HEK293 (cell line): ENCODE measurements at regions not wholly inside any gene's neighbourhood (a gene's known extent, or its start where the extent isn't known, plus 50 kb on each side); places are given as distances from the start of the nearest gene placed in this dataset.

Experiments
- CTCF ChIA-PET: fragments of 350-600 bp; formaldehyde crosslinking; extraction: SDS; loops from one replicate; lab custom pipeline; 2021; ENCODE audit warnings: antibody characterized with exemption; lab: Yijun Ruan, JAX
- POLR2A ChIA-PET: fragments of 300-600 bp; formaldehyde crosslinking; extraction: SDS; loops from one replicate; lab custom pipeline; 2020; ENCODE audit warnings: antibody characterized with exemption, inconsistent platforms; lab: Yijun Ruan, JAX
- H3K27ac ChIP-seq: fragments of 200-500 bp; sonication (Bioruptor generic); 2 replicates; pipeline ENCODE4 v1.5.1; 2014; ENCODE audit warnings: low read depth, low read length, control low read depth, inconsistent platforms; ENCODE audit errors: extremely low read depth
- H3K36me3 ChIP-seq, 2 experiments: fragments of 200-500 bp in 1 of 2; sonication (Bioruptor generic) in 1 of 2; 1 replicate in 1 of 2; 2 replicates in 1 of 2; pipeline ENCODE4 v1.5.1; 2014 to 2017; ENCODE audit warnings: inconsistent platforms in 2 of 2, low read length in 2 of 2; ENCODE audit not compliant: control insufficient read depth in 2 of 2, insufficient read depth in 1 of 2
- H3K4me1 ChIP-seq: fragments of 200-500 bp; sonication (Bioruptor generic); 2 replicates; pipeline ENCODE4 v1.5.1; 2014; ENCODE audit warnings: mild to moderate bottlenecking, low read length, inconsistent platforms; ENCODE audit not compliant: control insufficient read depth, insufficient read depth
- H3K4me3 ChIP-seq: 2 replicates; pipeline ENCODE4 v1.5.1; 2011; ENCODE audit warnings: low read depth, mild to moderate bottlenecking, control low read depth, low read length, moderate library complexity
- H3K9me3 ChIP-seq: fragments of 200-500 bp; sonication (Bioruptor generic); 2 replicates; pipeline ENCODE4 v1.5.1; 2014; ENCODE audit warnings: low read depth, low read length, inconsistent platforms; ENCODE audit not compliant: control insufficient read depth, insufficient read depth
- ATF2 ChIP-seq: fragments of 450-650 bp; formaldehyde crosslinking; IDR thresholded peaks from 2 replicates; pipeline ENCODE4 v1.5.1; 2016; ENCODE audit warnings: missing biosample characterization, missing genetic modification characterization, low read depth
- GLI2 ChIP-seq: fragments of 450-650 bp; formaldehyde crosslinking; IDR thresholded peaks from 2 replicates; pipeline ENCODE4; 2017; ENCODE audit warnings: missing biosample characterization, missing genetic modification characterization, low read depth, borderline replicate concordance
- KLF1 ChIP-seq: fragments of 450-650 bp; formaldehyde crosslinking; IDR thresholded peaks from 2 replicates; pipeline ENCODE4 v1.5.1; 2016; ENCODE audit warnings: missing biosample characterization, missing genetic modification characterization
- SP3 ChIP-seq: fragments of 450-650 bp; formaldehyde crosslinking; IDR thresholded peaks from 2 replicates; pipeline ENCODE4 v1.5.1; 2016; ENCODE audit warnings: missing biosample characterization, missing genetic modification characterization
- TRIM28 ChIP-seq: IDR thresholded peaks from 2 replicates; pipeline ENCODE4 v1.6.1; 2011; ENCODE audit warnings: low read length, control low read depth, borderline replicate concordance
- TSHZ1 ChIP-seq: fragments of 450-650 bp; formaldehyde crosslinking; IDR thresholded peaks from 2 replicates; pipeline ENCODE4 v1.5.1; 2016; ENCODE audit warnings: missing biosample characterization, missing genetic modification characterization, borderline replicate concordance
- ZBTB10 ChIP-seq: fragments of 450-650 bp; formaldehyde crosslinking; IDR thresholded peaks from 2 replicates; pipeline ENCODE4 v1.5.1; 2016; ENCODE audit warnings: missing biosample characterization, missing genetic modification characterization
- ZBTB17 ChIP-seq: fragments of 450-650 bp; formaldehyde crosslinking; IDR thresholded peaks from 2 replicates; pipeline ENCODE4 v1.5.1; 2016; ENCODE audit warnings: missing biosample characterization, missing genetic modification characterization
- ZFHX2 ChIP-seq: fragments of 450-650 bp; formaldehyde crosslinking; conservative IDR thresholded peaks from 2 replicates; pipeline ENCODE4 v1.5.1; 2016; ENCODE audit warnings: missing biosample characterization, missing genetic modification characterization
- ZNF138 ChIP-seq: fragments of 450-650 bp; formaldehyde crosslinking; IDR thresholded peaks from 2 replicates; pipeline ENCODE4 v1.5.1; 2016; ENCODE audit warnings: missing biosample characterization, missing genetic modification characterization, borderline replicate concordance
- ZNF174 ChIP-seq: fragments of 450-650 bp; formaldehyde crosslinking; IDR thresholded peaks from 2 replicates; pipeline ENCODE4 v1.5.0; 2017; ENCODE audit warnings: missing biosample characterization, mild to moderate bottlenecking, missing genetic modification characterization
- ZNF2 ChIP-seq: fragments of 450-650 bp; formaldehyde crosslinking; IDR thresholded peaks from 2 replicates; pipeline ENCODE4 v1.5.1; 2016; ENCODE audit warnings: missing biosample characterization, missing genetic modification characterization
- ZNF23 ChIP-seq: fragments of 450-650 bp; formaldehyde crosslinking; IDR thresholded peaks from 2 replicates; pipeline ENCODE4 v1.5.1; 2016; ENCODE audit warnings: missing biosample characterization, missing genetic modification characterization, borderline replicate concordance
- ZNF335 ChIP-seq: fragments of 450-650 bp; formaldehyde crosslinking; conservative IDR thresholded peaks from 2 replicates; pipeline ENCODE4 v1.5.1; 2016; ENCODE audit warnings: missing biosample characterization, missing genetic modification characterization
- ZNF473 ChIP-seq: fragments of 450-650 bp; formaldehyde crosslinking; IDR thresholded peaks from 2 replicates; pipeline ENCODE4 v1.5.1; 2017; ENCODE audit warnings: missing biosample characterization, missing genetic modification characterization
- ZNF513 ChIP-seq: fragments of 450-650 bp; IDR thresholded peaks from 2 replicates; pipeline ENCODE4 v1.5.1; 2018; ENCODE audit warnings: missing biosample characterization, missing genetic modification characterization
- ZNF518A ChIP-seq: fragments of 450-650 bp; formaldehyde crosslinking; conservative IDR thresholded peaks from 2 replicates; pipeline ENCODE4 v1.5.1; 2016; ENCODE audit warnings: low read depth, missing biosample characterization, missing genetic modification characterization
- ZNF555 ChIP-seq: fragments of 450-650 bp; formaldehyde crosslinking; conservative IDR thresholded peaks from 2 replicates; pipeline ENCODE4 v1.5.1; 2017; ENCODE audit warnings: missing biosample characterization, mild to moderate bottlenecking, missing genetic modification characterization, inconsistent platforms
- ZNF560 ChIP-seq: fragments of 450-650 bp; formaldehyde crosslinking; IDR thresholded peaks from 2 replicates; pipeline ENCODE4 v1.5.1; 2017; ENCODE audit warnings: missing biosample characterization, missing genetic modification characterization, borderline replicate concordance
- ZNF585B ChIP-seq: fragments of 450-650 bp; formaldehyde crosslinking; IDR thresholded peaks from 2 replicates; pipeline ENCODE4 v1.5.1; 2016; ENCODE audit warnings: missing biosample characterization, missing genetic modification characterization
- ZNF623 ChIP-seq: fragments of 450-650 bp; formaldehyde crosslinking; IDR thresholded peaks from 2 replicates; pipeline ENCODE4 v1.5.1; 2016; ENCODE audit warnings: missing biosample characterization, missing genetic modification characterization
- ZNF701 ChIP-seq: fragments of 450-650 bp; formaldehyde crosslinking; IDR thresholded peaks from 2 replicates; pipeline ENCODE4 v1.5.1; 2016; ENCODE audit warnings: missing biosample characterization, missing genetic modification characterization
- ZNF791 ChIP-seq: fragments of 450-650 bp; formaldehyde crosslinking; IDR thresholded peaks from 2 replicates; pipeline ENCODE4 v1.5.1; 2016; ENCODE audit warnings: missing biosample characterization, missing genetic modification characterization
- ZNF792 ChIP-seq: fragments of 450-650 bp; formaldehyde crosslinking; IDR thresholded peaks from 2 replicates; pipeline ENCODE4 v1.5.1; 2016; ENCODE audit warnings: missing biosample characterization, missing genetic modification characterization
- ZNF830 ChIP-seq: fragments of 450-650 bp; IDR thresholded peaks from 2 replicates; pipeline ENCODE4 v1.5.0; 2018; ENCODE audit warnings: missing biosample characterization, missing genetic modification characterization, low read depth, mild to moderate bottlenecking, moderate library complexity

GRCh38 chrX:104450316-104450715, 115.7 kb upstream of the IL1RAPL2 start:
- Histone ChIP-seq H3K27ac (no peak overlapping the region), H3K4me1 (no peaks in the 10 kb centered on the region), H3K9me3 (no peaks in the 10 kb centered on the region), H3K36me3 (no peaks in the 10 kb centered on the region), H3K4me3 (no peak overlapping the region)
- ChIA-PET CTCF (interaction anchor here (0.6 kb wide), 1 partner anchor 12 kb away, joined by 9 read pairs; no protein-coding TSS in a partner anchor), POLR2A (no interaction called here)
- TF ChIP-seq ZNF555 (tag by site-specific recombination) (peak; percentile 88), ZNF791 (no peak), ZBTB17 (no peak), ZNF701 (tag by site-specific recombination) (no peak), ZNF518A (tag by site-specific recombination) (peak; percentile 84), TRIM28 (no peak), ZNF174 (tag by site-specific recombination) (no peak), ZNF138 (tag by site-specific recombination) (0 out of 2 replicates have a peak, but pooled peaks have one; percentile 29), ATF2 (tag by site-specific recombination) (no peak), TSHZ1 (tag by site-specific recombination) (no peak; the same call in 1 of the 2 replicates), ZNF792 (no peak), ZNF23 (tag by site-specific recombination) (no peak), ZNF585B (tag by site-specific recombination) (no peak), ZNF513 (no peak), SP3 (no peak), ZNF473 (tag by site-specific recombination) (no peak), ZBTB10 (tag by site-specific recombination) (no peak), KLF1 (tag by site-specific recombination) (no peak), ZNF2 (no peak), ZNF560 (tag by site-specific recombination) (peak; percentile 62), ZFHX2 (no peak), ZNF830 (tag by site-specific recombination) (no peak), GLI2 (peak; percentile 32; the same call in 1 of the 2 replicates), ZNF335 (tag by site-specific recombination) (no peak), ZNF623 (tag by site-specific recombination) (peak; percentile 52; the same call in 1 of the 2 replicates)
